ENCODE measurements at regions not wholly inside any gene's neighbourhood (a gene's known extent, or its start where the extent isn't known, plus 50 kb on each side); places are given as distances from the start of the nearest gene placed in this dataset.

- no peak overlapping the region for H3K4me3 ChIP-seq (ENCODE audit: low read depth in 2 of 2, low read length in 2 of 2)
- ChIA-PET CTCF (no interaction called here), POLR2A (no interaction called here)
- no peak for ATAC-seq
- H3K9me3 ChIP-seq (ENCODE audit: control insufficient read depth, insufficient read depth, low read depth, low read length): peaks cover 10% of the 10 kb centered on the region
- H3K27me3 ChIP-seq (ENCODE audit: control insufficient read depth, insufficient read depth, low read length): no peaks in the 10 kb centered on the region
- TF ChIP-seq TCF7L2 (IDR thresholded peaks at IDR 0.05; ENCODE audit: low read depth, low read length) (no peak), SIN3A (IDR thresholded peaks at IDR 0.05; ENCODE audit: borderline replicate concordance, insufficient read depth, low read depth, low read length) (no peak), POLR2AphosphoS5 (IDR thresholded peaks at IDR 0.05; ENCODE audit: low read depth, low read length) (no peak), CTCF (IDR thresholded peaks at IDR 0.05) (no peak)
- TF ChIP-seq, protein P1, sequence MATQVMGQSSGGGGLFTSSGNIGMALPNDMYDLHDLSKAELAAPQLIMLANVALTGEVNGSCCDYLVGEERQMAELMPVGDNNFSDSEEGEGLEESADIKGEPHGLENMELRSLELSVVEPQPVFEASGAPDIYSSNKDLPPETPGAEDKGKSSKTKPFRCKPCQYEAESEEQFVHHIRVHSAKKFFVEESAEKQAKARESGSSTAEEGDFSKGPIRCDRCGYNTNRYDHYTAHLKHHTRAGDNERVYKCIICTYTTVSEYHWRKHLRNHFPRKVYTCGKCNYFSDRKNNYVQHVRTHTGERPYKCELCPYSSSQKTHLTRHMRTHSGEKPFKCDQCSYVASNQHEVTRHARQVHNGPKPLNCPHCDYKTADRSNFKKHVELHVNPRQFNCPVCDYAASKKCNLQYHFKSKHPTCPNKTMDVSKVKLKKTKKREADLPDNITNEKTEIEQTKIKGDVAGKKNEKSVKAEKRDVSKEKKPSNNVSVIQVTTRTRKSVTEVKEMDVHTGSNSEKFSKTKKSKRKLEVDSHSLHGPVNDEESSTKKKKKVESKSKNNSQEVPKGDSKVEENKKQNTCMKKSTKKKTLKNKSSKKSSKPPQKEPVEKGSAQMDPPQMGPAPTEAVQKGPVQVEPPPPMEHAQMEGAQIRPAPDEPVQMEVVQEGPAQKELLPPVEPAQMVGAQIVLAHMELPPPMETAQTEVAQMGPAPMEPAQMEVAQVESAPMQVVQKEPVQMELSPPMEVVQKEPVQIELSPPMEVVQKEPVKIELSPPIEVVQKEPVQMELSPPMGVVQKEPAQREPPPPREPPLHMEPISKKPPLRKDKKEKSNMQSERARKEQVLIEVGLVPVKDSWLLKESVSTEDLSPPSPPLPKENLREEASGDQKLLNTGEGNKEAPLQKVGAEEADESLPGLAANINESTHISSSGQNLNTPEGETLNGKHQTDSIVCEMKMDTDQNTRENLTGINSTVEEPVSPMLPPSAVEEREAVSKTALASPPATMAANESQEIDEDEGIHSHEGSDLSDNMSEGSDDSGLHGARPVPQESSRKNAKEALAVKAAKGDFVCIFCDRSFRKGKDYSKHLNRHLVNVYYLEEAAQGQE (IDR thresholded peaks at IDR 0.05; ENCODE audit: insufficient read depth in 1 of 2, low read depth in 2 of 2, low read length in 1 of 2): no peak
- DNase-seq (ENCODE audit: low read depth, low spot score): no peak
- no TSS peak for BruUV-seq (replicated peaks)
- intact Hi-C loops (cut with micrococcal nuclease; ENCODE audit: unreplicated experiment): no loop called here
- no peaks in the 10 kb centered on the region for H3K4me1 ChIP-seq (ENCODE audit: control insufficient read depth, insufficient read depth, low read length)
- in situ Hi-C loops (cut with HindIII; ENCODE audit: low pct_unique_long_range_greater_than_20kb, low sequenced_read_pairs): no loop called here
- no peaks in the 10 kb centered on the region for H3K36me3 ChIP-seq (ENCODE audit: control insufficient read depth, insufficient read depth, low read length)
- no peak overlapping the region for H3K27ac ChIP-seq (ENCODE audit: low read length)
Observed at GRCh38 chr2:11974573-11974972, 228.1 kb downstream of the LPIN1 start.

- in situ Hi-C loops (cut with HindIII; ENCODE audit: low pct_unique_long_range_greater_than_20kb, low sequenced_read_pairs) (no loop called here), intact Hi-C loops (cut with micrococcal nuclease; ENCODE audit: unreplicated experiment) (no loop called here)
- ATAC-seq: no peak
- Histone ChIP-seq H3K4me3 (ENCODE audit: low read depth in 2 of 2, low read length in 2 of 2) (no peak overlapping the region), H3K36me3 (ENCODE audit: control insufficient read depth, insufficient read depth, low read length) (no peaks in the 10 kb centered on the region), H3K4me1 (ENCODE audit: control insufficient read depth, insufficient read depth, low read length) (no peaks in the 10 kb centered on the region), H3K27me3 (ENCODE audit: control insufficient read depth, insufficient read depth, low read length) (no peaks in the 10 kb centered on the region), H3K27ac (ENCODE audit: low read length) (no peak overlapping the region), H3K9me3 (ENCODE audit: control insufficient read depth, insufficient read depth, low read depth, low read length) (peaks cover 10% of the 10 kb centered on the region)
- no TSS peak for BruUV-seq (replicated peaks)
- no peak for DNase-seq (ENCODE audit: low read depth, low spot score)
- TF ChIP-seq TCF7L2 (IDR thresholded peaks at IDR 0.05; ENCODE audit: low read depth, low read length) (no peak), POLR2AphosphoS5 (IDR thresholded peaks at IDR 0.05; ENCODE audit: low read depth, low read length) (no peak), SIN3A (IDR thresholded peaks at IDR 0.05; ENCODE audit: borderline replicate concordance, insufficient read depth, low read depth, low read length) (no peak), CTCF (IDR thresholded peaks at IDR 0.05) (no peak)
- TF ChIP-seq, protein P1 (IDR thresholded peaks at IDR 0.05; ENCODE audit: insufficient read depth in 1 of 2, low read depth in 2 of 2, low read length in 1 of 2): no peak
- POLR2A ChIA-PET: no interaction called here
- CTCF ChIA-PET: no interaction called here
Observed at GRCh38 chr2:11975373-11975772, 228.9 kb downstream of the LPIN1 start.

All from Panc1 (cell line).